Breast epithelium (tissue), 4 donors: ENCODE measurements at regions not wholly inside any gene's neighbourhood (a gene's known extent, or its start where the extent isn't known, plus 50 kb on each side); places are given as distances from the start of the nearest gene placed in this dataset.

ENCODE experiments used
- DNase-seq, 2 donors: peaks; one replicate each; pipeline ENCODE4 v3.0.0-alpha.2; 2019; ENCODE audit warnings: low spot score in 2 of 2
- H3K27ac ChIP-seq, 2 donors: fragments of 200-600 bp; sonication (generic) in 1 of 2; one replicate each; pipeline ENCODE4 v1.5.1; 2016 to 2019; ENCODE audit warnings: mild to moderate bottlenecking in 1 of 2
- H3K27me3 ChIP-seq, 2 donors: fragments of 200-600 bp; sonication (generic) in 1 of 2; one replicate each; pipeline versions ENCODE4 v1.5.1 to v1.6.0; 2017 to 2019; ENCODE audit warnings: control low read depth in 1 of 2, mild to moderate bottlenecking in 1 of 2
- H3K36me3 ChIP-seq: fragments of 200-600 bp; one replicate; pipeline ENCODE4 v1.5.1; 2019
- H3K4me1 ChIP-seq, 2 donors: fragments of 200-600 bp; sonication (generic); one replicate each; pipeline ENCODE4 v1.5.1; 2016 to 2019; ENCODE audit warnings: control low read depth in 1 of 2
- H3K4me3 ChIP-seq, 3 donors: fragments of 200-600 bp; sonication (generic); 1 replicate in 2 of 3; 2 replicates in 1 of 3; pipeline ENCODE4 v1.5.1; 2016 to 2019; ENCODE audit warnings: mild to moderate bottlenecking in 3 of 3, moderate library complexity in 2 of 3
- H3K9me3 ChIP-seq, 2 donors: fragments of 200-600 bp; sonication (generic) in 1 of 2; one replicate each; pipeline ENCODE4 v1.5.1; 2016 to 2019; ENCODE audit warnings: control low read depth in 1 of 2
- POLR2A ChIP-seq: fragments of 450-650 bp; IDR thresholded peaks from one replicate; pipeline ENCODE4 v1.6.1; 2016; ENCODE audit warnings: antibody characterized with exemption, mild to moderate bottlenecking, moderate library complexity
- POLR2AphosphoS5 ChIP-seq, 3 donors: sonication (generic); formaldehyde crosslinking; IDR thresholded peaks; one replicate each; pipeline ENCODE4 v1.6.1; 2017; ENCODE audit warnings: antibody characterized with exemption in 3 of 3
- intact Hi-C: fragments of 100-400 bp; cut with DNase I; formaldehyde crosslinking; loops from one replicate; pipeline ENCODE4 v1.15.1; 2023; ENCODE audit warnings: low total_unique reads
- TF ChIP-seq, protein P1 (sequence below), 3 donors: fragments of 450-650 bp; IDR thresholded peaks; one replicate each; pipeline ENCODE4 v1.5.1; 2016 to 2017; ENCODE audit warnings: antibody characterized with exemption in 3 of 3, mild to moderate bottlenecking in 3 of 3, moderate library complexity in 3 of 3

GRCh38 chr14:27123162-27123561 lies 525.3 kb upstream of the NOVA1 start:
- H3K36me3 ChIP-seq = no peaks in the 10 kb centered on the region
- H3K9me3 ChIP-seq = peaks cover 9 to 18% of the 10 kb centered on the region in 2 donors
- no peak overlapping the region for H3K4me3 ChIP-seq
- no peaks in the 10 kb centered on the region for H3K4me1 ChIP-seq
- H3K27me3 ChIP-seq = no peaks in the 10 kb centered on the region
- TF ChIP-seq POLR2AphosphoS5 (IDR thresholded peaks at IDR 0.05) = no peak
- TF ChIP-seq POLR2A = no peak
- TF ChIP-seq, protein P1, sequence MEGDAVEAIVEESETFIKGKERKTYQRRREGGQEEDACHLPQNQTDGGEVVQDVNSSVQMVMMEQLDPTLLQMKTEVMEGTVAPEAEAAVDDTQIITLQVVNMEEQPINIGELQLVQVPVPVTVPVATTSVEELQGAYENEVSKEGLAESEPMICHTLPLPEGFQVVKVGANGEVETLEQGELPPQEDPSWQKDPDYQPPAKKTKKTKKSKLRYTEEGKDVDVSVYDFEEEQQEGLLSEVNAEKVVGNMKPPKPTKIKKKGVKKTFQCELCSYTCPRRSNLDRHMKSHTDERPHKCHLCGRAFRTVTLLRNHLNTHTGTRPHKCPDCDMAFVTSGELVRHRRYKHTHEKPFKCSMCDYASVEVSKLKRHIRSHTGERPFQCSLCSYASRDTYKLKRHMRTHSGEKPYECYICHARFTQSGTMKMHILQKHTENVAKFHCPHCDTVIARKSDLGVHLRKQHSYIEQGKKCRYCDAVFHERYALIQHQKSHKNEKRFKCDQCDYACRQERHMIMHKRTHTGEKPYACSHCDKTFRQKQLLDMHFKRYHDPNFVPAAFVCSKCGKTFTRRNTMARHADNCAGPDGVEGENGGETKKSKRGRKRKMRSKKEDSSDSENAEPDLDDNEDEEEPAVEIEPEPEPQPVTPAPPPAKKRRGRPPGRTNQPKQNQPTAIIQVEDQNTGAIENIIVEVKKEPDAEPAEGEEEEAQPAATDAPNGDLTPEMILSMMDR (IDR thresholded peaks at IDR 0.05) = no peak
- intact Hi-C loops = no loop called here
- DNase-seq = no peak
- no peak overlapping the region for H3K27ac ChIP-seq

DNA sequence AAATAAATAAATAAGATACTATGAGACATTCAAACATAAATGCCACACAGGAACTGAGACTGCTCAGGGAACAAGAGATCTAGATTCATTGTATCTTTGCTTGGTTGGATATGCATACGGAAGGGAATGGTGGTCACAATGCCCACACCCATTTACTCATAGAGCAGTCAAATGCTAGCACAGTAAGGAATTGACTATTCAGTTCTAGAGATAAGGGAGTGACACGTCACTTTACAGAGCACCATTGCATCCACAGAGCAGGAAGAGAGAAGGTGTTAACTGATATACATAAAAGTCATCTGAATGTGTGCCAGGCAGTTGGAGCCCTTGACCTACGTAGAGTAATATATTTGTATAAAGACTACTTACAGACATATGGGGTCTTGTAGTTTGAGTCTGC lies 530.0 kb upstream of the NOVA1 start:
- Histone ChIP-seq H3K27ac (no peak overlapping the region), H3K9me3 (peaks cover 0 to 4% of the 10 kb centered on the region in 2 donors), H3K4me3 (no peak overlapping the region), H3K36me3 (no peaks in the 10 kb centered on the region), H3K27me3 (no peaks in the 10 kb centered on the region), H3K4me1 (no peaks in the 10 kb centered on the region)
- no peak for DNase-seq
- intact Hi-C loops = no loop called here
- TF ChIP-seq, protein P1 (IDR thresholded peaks at IDR 0.05) = no peak
- no peak for TF ChIP-seq POLR2AphosphoS5 (IDR thresholded peaks at IDR 0.05)
- no peak for TF ChIP-seq POLR2A

DNA sequence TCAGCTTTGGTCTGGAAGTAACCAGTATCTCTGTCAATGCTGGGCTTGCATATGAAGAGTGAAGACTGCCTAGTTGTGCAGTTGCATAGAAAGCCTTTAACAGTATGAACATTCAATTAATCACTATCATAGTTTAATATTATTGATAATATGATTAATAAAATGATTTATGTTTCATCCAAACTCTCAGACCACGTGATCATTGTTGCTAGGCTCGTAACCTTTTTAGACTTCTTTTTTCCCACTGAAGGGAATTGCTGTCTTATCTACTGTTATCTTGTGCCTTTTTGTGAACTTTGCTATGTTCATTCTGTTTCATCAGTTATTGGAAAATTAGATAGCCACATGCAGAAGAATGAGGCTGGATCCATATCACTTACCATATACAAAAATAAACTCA lies 536.4 kb upstream of the NOVA1 start:
- intact Hi-C loops = no loop called here
- TF ChIP-seq POLR2A = no peak
- TF ChIP-seq, protein P1 (IDR thresholded peaks at IDR 0.05) = no peak
- no peak for TF ChIP-seq POLR2AphosphoS5 (IDR thresholded peaks at IDR 0.05)
- Histone ChIP-seq H3K4me3 (no peak overlapping the region), H3K27me3 (no peaks in the 10 kb centered on the region), H3K36me3 (no peaks in the 10 kb centered on the region), H3K4me1 (no peaks in the 10 kb centered on the region), H3K9me3 (no peaks in the 10 kb centered on the region), H3K27ac (no peak overlapping the region)
- no peak for DNase-seq

DNA sequence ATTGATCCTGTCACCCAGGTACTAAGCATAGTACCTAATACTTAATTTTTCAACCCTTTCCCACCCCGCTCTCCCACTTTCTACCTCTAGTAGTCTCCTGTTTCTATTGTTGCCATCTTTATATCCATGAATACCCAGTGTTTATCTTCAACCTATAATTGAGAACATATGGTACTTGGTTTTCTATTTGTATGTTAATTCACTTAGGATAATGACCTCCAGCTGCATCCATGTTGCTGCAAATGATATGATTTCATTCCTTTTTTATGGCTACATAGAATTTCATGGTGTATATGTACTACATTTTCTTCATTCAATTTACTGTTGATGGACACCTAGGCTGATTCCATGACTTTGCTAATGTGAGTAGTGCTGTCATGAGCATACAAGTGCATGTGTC lies 547.3 kb upstream of the NOVA1 start:
- Histone ChIP-seq H3K4me3 (no peak overlapping the region), H3K9me3 (no peaks in the 10 kb centered on the region), H3K27me3 (no peaks in the 10 kb centered on the region), H3K4me1 (no peaks in the 10 kb centered on the region), H3K27ac (no peak overlapping the region), H3K36me3 (no peaks in the 10 kb centered on the region)
- no peak for DNase-seq
- intact Hi-C loops = no loop called here
- TF ChIP-seq POLR2A = no peak
- no peak for TF ChIP-seq POLR2AphosphoS5 (IDR thresholded peaks at IDR 0.05)
- TF ChIP-seq, protein P1 (IDR thresholded peaks at IDR 0.05) = no peak

GRCh38 chr14:27148143-27148542 lies 550.3 kb upstream of the NOVA1 start:
- no peaks in the 10 kb centered on the region for H3K36me3 ChIP-seq
- peaks cover 0 to 5% of the 10 kb centered on the region in 2 donors for H3K9me3 ChIP-seq
- H3K27ac ChIP-seq = no peak overlapping the region
- H3K27me3 ChIP-seq = no peaks in the 10 kb centered on the region
- intact Hi-C loops = no loop called here
- TF ChIP-seq, protein P1 (IDR thresholded peaks at IDR 0.05) = no peak
- no peak overlapping the region for H3K4me3 ChIP-seq
- H3K4me1 ChIP-seq = no peaks in the 10 kb centered on the region
- DNase-seq = no peak
